Natural killer cell (primary cell): ENCODE measurements at regions not wholly inside any gene's neighbourhood (a gene's known extent, or its start where the extent isn't known, plus 50 kb on each side); places are given as distances from the start of the nearest gene placed in this dataset.

Experiments used
- ATAC-seq, 3 donors: fragments of 150-1000 bp in 2 of 3; fragments of 200-7000 bp in 1 of 3; cut with Tn5 transposase; 1 replicate in 1 of 3; 2 replicates in 2 of 3; pipeline ENCODE4 v1.10.0; 2021; ENCODE audit warnings: mild to moderate bottlenecking in 2 of 3, moderate library complexity in 2 of 3
- DNase-seq, 2 donors: peaks; one replicate each; pipeline versions ENCODE4 v3.0.0 to v3.0.0-alpha.2; 2013 to 2021; ENCODE audit warnings: mixed read lengths in 1 of 2
- H3K27ac ChIP-seq: one replicate; pipeline ENCODE4 v1.5.1; 2013; ENCODE audit warnings: mild to moderate bottlenecking, low read length
- H3K27me3 ChIP-seq: one replicate; pipeline ENCODE4 v1.6.1; 2013; ENCODE audit warnings: low read length; ENCODE audit not compliant: control insufficient read depth, insufficient read depth
- H3K36me3 ChIP-seq: one replicate; pipeline ENCODE4 v1.6.1; 2013; ENCODE audit warnings: low read length; ENCODE audit not compliant: control insufficient read depth, insufficient read depth
- H3K4me1 ChIP-seq: one replicate; pipeline ENCODE4 v1.6.1; 2013; ENCODE audit warnings: low read length; ENCODE audit not compliant: control insufficient read depth, insufficient read depth
- H3K4me3 ChIP-seq: one replicate; pipeline ENCODE4 v1.5.1; 2013; ENCODE audit warnings: low read length
- H3K9me3 ChIP-seq: one replicate; pipeline ENCODE4 v1.6.1; 2013; ENCODE audit warnings: low read length; ENCODE audit not compliant: control insufficient read depth, insufficient read depth
- H3K27ac Mint-ChIP-seq, 2 donors: one replicate each; pipeline ENCODE4 v1.8.0; 2022; ENCODE audit warnings: mild to moderate bottlenecking in 2 of 2, mixed read lengths in 2 of 2, moderate library complexity in 1 of 2
- H3K27me3 Mint-ChIP-seq, 2 donors: one replicate each; pipeline ENCODE4 v1.8.0; 2022; ENCODE audit warnings: low read depth in 2 of 2, mixed read lengths in 2 of 2
- H3K36me3 Mint-ChIP-seq: one replicate; pipeline ENCODE4 v1.8.0; 2022; ENCODE audit warnings: mixed read lengths
- H3K4me1 Mint-ChIP-seq, 2 donors: one replicate each; pipeline ENCODE4 v1.8.0; 2022; ENCODE audit warnings: mixed read lengths in 2 of 2
- H3K4me3 Mint-ChIP-seq: one replicate; pipeline ENCODE4 v1.8.0; 2022; ENCODE audit warnings: mild to moderate bottlenecking, moderate library complexity, mixed read lengths
- H3K9me3 Mint-ChIP-seq, 2 donors: one replicate each; pipeline ENCODE4 v1.8.0; 2022; ENCODE audit warnings: mixed read lengths in 2 of 2
- CTCF ChIP-seq: fragments of 200-600 bp; IDR thresholded peaks from one replicate; pipeline ENCODE4 v1.8.0; 2022; ENCODE audit warnings: antibody characterized with exemption
- WGBS: methylation state at CpG from one replicate; pipeline ENCODE4 v1.1.7; 2013; ENCODE audit warnings: missing lambda C conversion rate; ENCODE audit not compliant: insufficient coverage; 5-methylcytosine and 5-hydroxymethylcytosine counted together
- intact Hi-C: fragments of 100-400 bp; cut with micrococcal nuclease; formaldehyde crosslinking; loops from one replicate; pipeline ENCODE4 v1.14.2; 2022

- H3K9me3 ChIP-seq: no peaks in the 10 kb centered on the region
- Mint-ChIP-seq H3K9me3 (no peaks in the 10 kb centered on the region), H3K27ac (no peak overlapping the region), H3K4me3 (no peak overlapping the region), H3K36me3 (no peaks in the 10 kb centered on the region), H3K27me3 (no peaks in the 10 kb centered on the region), H3K4me1 (no peaks in the 10 kb centered on the region)
- intact Hi-C loops: no loop called here
- H3K4me3 ChIP-seq: no peak overlapping the region
- no peak for TF ChIP-seq CTCF
- no peak for ATAC-seq
- no CpG with 5 or more reads among the region's 3 CpGs for WGBS
- no peaks in the 10 kb centered on the region for H3K27me3 ChIP-seq
- no peaks in the 10 kb centered on the region for H3K36me3 ChIP-seq
- DNase-seq: no peak
- no peaks in the 10 kb centered on the region for H3K4me1 ChIP-seq
- H3K27ac ChIP-seq: no peak overlapping the region
These were observed 63.1 kb downstream of the GLUD2 start for GRCh38 chrX:121110536-121110935.

- 80% methylated on average over 1 of the region's 1 CpG for WGBS
- Histone ChIP-seq H3K27ac (no peak overlapping the region), H3K4me3 (no peak overlapping the region), H3K27me3 (no peaks in the 10 kb centered on the region), H3K9me3 (no peaks in the 10 kb centered on the region), H3K4me1 (no peaks in the 10 kb centered on the region), H3K36me3 (no peaks in the 10 kb centered on the region)
- no peaks in the 10 kb centered on the region for H3K9me3 Mint-ChIP-seq
- no peaks in the 10 kb centered on the region for H3K27me3 Mint-ChIP-seq
- intact Hi-C loops: no loop called here
- ATAC-seq (no peak), DNase-seq (no peak)
- TF ChIP-seq CTCF: no peak
- no peaks in the 10 kb centered on the region for H3K4me1 Mint-ChIP-seq
- no peak overlapping the region for H3K4me3 Mint-ChIP-seq
- no peak overlapping the region for H3K27ac Mint-ChIP-seq
- no peaks in the 10 kb centered on the region for H3K36me3 Mint-ChIP-seq
These were observed 67.3 kb downstream of the GLUD2 start for GRCh38 chrX:121114691-121115090.

- no peak for ATAC-seq
- Histone ChIP-seq H3K4me1 (no peaks in the 10 kb centered on the region), H3K27me3 (no peaks in the 10 kb centered on the region), H3K27ac (no peak overlapping the region), H3K4me3 (no peak overlapping the region), H3K9me3 (no peaks in the 10 kb centered on the region), H3K36me3 (no peaks in the 10 kb centered on the region)
- H3K27ac Mint-ChIP-seq: no peak overlapping the region
- H3K36me3 Mint-ChIP-seq: no peaks in the 10 kb centered on the region
- no peaks in the 10 kb centered on the region for H3K9me3 Mint-ChIP-seq
- no peak for DNase-seq
- H3K4me3 Mint-ChIP-seq: no peak overlapping the region
- no CpG with 5 or more reads among the region's 4 CpGs for WGBS
- intact Hi-C loops: no loop called here
- no peaks in the 10 kb centered on the region for H3K27me3 Mint-ChIP-seq
- no peaks in the 10 kb centered on the region for H3K4me1 Mint-ChIP-seq
- no peak for TF ChIP-seq CTCF
These were observed 73.5 kb downstream of the GLUD2 start for GRCh38 chrX:121120690-121121605.

GRCh38 chrX:121122332-121122731, 74.9 kb downstream of the GLUD2 start:
- Mint-ChIP-seq H3K4me3 (no peak overlapping the region), H3K27ac (no peak overlapping the region), H3K27me3 (no peaks in the 10 kb centered on the region), H3K36me3 (no peaks in the 10 kb centered on the region), H3K4me1 (no peaks in the 10 kb centered on the region), H3K9me3 (no peaks in the 10 kb centered on the region)
- 89% methylated on average over 2 of the region's 3 CpGs for WGBS
- TF ChIP-seq CTCF: no peak
- H3K27me3 ChIP-seq: no peaks in the 10 kb centered on the region
- intact Hi-C loops: no loop called here
- H3K36me3 ChIP-seq: no peaks in the 10 kb centered on the region
- H3K27ac ChIP-seq: no peak overlapping the region
- no peaks in the 10 kb centered on the region for H3K9me3 ChIP-seq
- no peak overlapping the region for H3K4me3 ChIP-seq
- no peak for DNase-seq
- no peaks in the 10 kb centered on the region for H3K4me1 ChIP-seq
- ATAC-seq: no peak
